LNCaP clone FGC (cell line): ENCODE measurements at regions not wholly inside any gene's neighbourhood (a gene's known extent, or its start where the extent isn't known, plus 50 kb on each side); places are given as distances from the start of the nearest gene placed in this dataset.

Experiments used
- DNase-seq: peaks from one replicate; pipeline ENCODE4 v3.0.0-alpha.2; 2011; ENCODE audit warnings: low read depth
- H3K4me3 ChIP-seq: 2 replicates; pipeline ENCODE4 v1.5.1; 2011; ENCODE audit warnings: mild to moderate bottlenecking, low read depth, low read length, control low read depth
- TF ChIP-seq, protein P1 (sequence below): IDR thresholded peaks from 2 replicates; pipeline ENCODE4 v1.5.1; 2012; ENCODE audit warnings: mild to moderate bottlenecking; ENCODE audit not compliant: control insufficient read depth, insufficient read depth; ENCODE audit errors: extremely low read depth

GRCh38 chr7:155205368-155206317 lies 92.0 kb upstream of the INSIG1 start:
- H3K4me3 ChIP-seq = no peak overlapping the region
- TF ChIP-seq, protein P1, sequence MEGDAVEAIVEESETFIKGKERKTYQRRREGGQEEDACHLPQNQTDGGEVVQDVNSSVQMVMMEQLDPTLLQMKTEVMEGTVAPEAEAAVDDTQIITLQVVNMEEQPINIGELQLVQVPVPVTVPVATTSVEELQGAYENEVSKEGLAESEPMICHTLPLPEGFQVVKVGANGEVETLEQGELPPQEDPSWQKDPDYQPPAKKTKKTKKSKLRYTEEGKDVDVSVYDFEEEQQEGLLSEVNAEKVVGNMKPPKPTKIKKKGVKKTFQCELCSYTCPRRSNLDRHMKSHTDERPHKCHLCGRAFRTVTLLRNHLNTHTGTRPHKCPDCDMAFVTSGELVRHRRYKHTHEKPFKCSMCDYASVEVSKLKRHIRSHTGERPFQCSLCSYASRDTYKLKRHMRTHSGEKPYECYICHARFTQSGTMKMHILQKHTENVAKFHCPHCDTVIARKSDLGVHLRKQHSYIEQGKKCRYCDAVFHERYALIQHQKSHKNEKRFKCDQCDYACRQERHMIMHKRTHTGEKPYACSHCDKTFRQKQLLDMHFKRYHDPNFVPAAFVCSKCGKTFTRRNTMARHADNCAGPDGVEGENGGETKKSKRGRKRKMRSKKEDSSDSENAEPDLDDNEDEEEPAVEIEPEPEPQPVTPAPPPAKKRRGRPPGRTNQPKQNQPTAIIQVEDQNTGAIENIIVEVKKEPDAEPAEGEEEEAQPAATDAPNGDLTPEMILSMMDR = no peak
- no peak for DNase-seq

DNA sequence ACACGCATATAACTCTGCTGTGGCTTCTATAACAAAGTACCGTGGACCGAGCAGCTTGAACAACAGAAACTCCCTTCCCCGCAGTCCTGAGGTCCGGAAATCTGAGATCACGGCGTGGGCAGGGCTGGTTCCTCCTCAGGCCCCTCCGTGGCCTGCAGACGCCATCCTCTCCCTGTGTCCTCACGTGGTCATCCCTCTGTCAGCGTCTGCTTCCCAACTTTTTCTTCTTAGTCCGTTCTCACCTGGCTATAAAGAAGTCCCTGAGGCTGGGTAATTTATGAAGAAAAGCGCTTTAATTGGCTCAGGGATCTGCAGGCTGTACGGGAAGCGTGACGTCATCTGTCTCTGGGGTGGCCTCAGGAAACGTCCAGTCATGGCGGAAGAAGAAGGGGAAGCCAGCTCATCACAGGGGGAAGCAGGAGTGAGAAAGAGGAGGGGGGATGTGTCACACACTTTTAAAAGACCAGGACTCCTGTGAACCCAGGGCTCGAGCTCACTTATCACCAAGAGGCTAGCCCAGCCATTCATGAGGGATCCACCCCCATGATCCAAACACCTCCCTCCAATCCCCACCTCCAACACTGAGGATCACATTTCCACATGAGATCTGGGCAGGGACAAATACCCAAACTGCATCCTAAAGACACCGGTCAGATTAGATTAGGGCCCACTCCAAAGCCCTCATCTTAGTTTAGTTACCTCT lies 91.2 kb upstream of the INSIG1 start:
- H3K4me3 ChIP-seq = no peak overlapping the region
- TF ChIP-seq, protein P1 = no peak
- no peak for DNase-seq

GRCh38 chr7:155207326-155208002 lies 90.2 kb upstream of the INSIG1 start:
- no peak for DNase-seq
- TF ChIP-seq, protein P1 = no peak
- H3K4me3 ChIP-seq = no peak overlapping the region

DNA sequence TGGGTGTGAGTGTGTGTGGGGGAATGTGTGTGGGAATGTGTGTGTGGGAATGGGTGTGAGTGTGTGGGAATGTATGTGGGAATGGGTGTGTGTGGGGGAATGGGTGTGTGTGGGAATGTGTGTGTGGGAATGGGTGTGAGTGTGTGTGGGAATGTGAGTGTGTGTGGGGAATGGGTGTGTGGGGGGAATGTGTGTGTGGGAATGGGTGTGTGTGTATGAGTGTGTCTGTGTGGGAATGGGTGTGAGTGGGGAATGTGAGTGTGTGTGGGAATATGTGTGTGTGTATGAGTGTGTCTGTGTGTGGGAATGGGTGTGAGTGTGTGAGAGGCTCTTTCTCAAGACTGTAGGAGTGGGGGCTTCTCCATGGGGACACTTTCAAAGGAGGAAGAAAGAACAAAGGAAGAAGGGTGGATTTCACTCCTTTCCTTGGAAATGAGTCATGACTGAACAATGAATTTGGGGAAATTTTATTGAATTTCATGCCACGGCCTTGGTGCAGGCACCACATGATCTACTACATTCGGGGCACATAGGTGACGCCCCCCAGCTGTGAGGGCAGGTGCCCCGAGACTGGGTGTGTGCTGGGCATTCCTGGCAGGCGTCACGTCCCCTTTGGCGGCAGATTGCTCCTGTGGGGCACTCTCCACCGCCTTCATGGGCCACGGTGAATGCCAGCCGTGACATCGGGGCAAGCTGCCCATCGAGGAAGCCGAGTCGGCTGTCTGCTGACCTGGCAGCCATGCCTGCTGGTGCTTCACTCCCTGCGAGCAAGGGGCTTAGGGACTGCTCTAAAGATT lies 88.8 kb upstream of the INSIG1 start:
- no peak for DNase-seq
- TF ChIP-seq, protein P1 = no peak

DNA sequence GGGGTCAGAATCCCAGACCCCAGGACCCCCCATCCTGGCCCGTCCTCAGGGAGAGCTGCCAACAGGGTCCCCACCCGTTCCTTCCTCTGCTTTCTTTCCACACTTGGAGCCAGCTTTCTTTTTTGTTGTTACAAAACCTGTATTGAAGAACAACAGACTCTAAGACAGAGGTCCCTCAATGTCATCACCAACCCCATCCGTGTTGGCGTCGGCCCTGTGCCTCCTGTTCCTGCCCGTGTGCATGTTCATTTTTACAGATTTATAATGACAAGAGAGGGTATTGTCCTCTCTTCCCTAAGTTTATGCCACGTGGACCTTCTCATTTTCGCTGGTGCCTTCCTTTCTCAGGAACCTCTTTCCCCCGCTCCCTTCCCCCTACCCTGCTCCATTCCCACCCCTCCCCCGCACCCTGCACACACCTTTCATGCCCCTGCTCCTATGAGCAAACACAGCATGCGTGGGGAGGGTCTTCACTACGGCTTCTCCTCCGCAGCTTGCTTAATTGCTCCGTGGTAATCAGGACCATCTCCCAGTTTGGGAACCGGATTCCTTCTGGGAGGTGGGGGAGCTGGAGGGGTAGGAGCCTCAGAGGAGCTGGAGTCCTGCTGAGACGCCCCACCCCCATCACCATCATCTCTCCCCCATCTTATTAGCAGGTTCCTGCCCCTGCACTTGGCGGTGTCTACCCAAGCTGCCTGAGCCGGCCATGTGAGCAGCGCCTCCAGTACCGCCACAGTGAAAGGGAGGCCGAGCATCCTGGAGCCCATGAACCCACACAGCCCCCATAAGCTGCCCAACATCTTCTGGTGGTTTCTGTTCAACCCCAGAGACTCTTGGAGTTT lies 88.0 kb upstream of the INSIG1 start:
- H3K4me3 ChIP-seq = no peak overlapping the region
- no peak for DNase-seq
- TF ChIP-seq, protein P1 = no peak

More for the DNA sequence above, 88.8 kb upstream of the INSIG1 start:
- H3K4me3 ChIP-seq = no peak overlapping the region
